H1 (cell line): ENCODE measurements at regions not wholly inside any gene's neighbourhood (a gene's known extent, or its start where the extent isn't known, plus 50 kb on each side); places are given as distances from the start of the nearest gene placed in this dataset.

Source experiments
- CHD2 ChIP-seq: IDR thresholded peaks from 2 replicates; pipeline ENCODE4 v1.6.1; 2012; ENCODE audit warnings: low read length, improper control_type of control experiment
- CTCF ChIP-seq, 3 experiments: IDR thresholded peaks; 1 replicate in 2 of 3; 2 replicates in 1 of 3; pipeline versions ENCODE4 v1.5.1 to v1.6.1; 2011; ENCODE audit warnings: low read length in 3 of 3, mild to moderate bottlenecking in 3 of 3, inconsistent platforms in 2 of 3, low read depth in 1 of 3, moderate library complexity in 1 of 3; ENCODE audit not compliant: insufficient read depth in 1 of 3; ENCODE audit errors: control extremely low read depth in 1 of 3
- EZH2 ChIP-seq: fragments of 200-600 bp; sonication (generic); IDR thresholded peaks from 2 replicates; pipeline ENCODE4 v1.7.1; 2012; ENCODE audit warnings: low read depth, mild to moderate bottlenecking, moderate library complexity, low read length, inconsistent platforms; ENCODE audit not compliant: severe bottlenecking
- RAD21 ChIP-seq, 2 experiments: IDR thresholded peaks in 1 of 2; conservative IDR thresholded peaks in 1 of 2; 2 replicates each; pipeline ENCODE4 v1.6.1; 2011; ENCODE audit warnings: low read depth in 2 of 2, low read length in 2 of 2, improper control_type of control experiment in 1 of 2, inconsistent platforms in 1 of 2, mild to moderate bottlenecking in 1 of 2, moderate library complexity in 1 of 2

GRCh38 chr6:124887872-124888580 lies 74.2 kb upstream of the RNF217 start:
- no peak for TF ChIP-seq RAD21 (IDR thresholded peaks at IDR 0.05 in 1 of 2, conservative IDR thresholded peaks at IDR 0.05 in 1 of 2; ENCODE audit: low read depth in 2 of 2, low read length in 2 of 2)
- TF ChIP-seq CHD2 = no peak
- TF ChIP-seq EZH2 = no peak
- no peak for TF ChIP-seq CTCF (IDR thresholded peaks at IDR 0.05; ENCODE audit: control extremely low read depth in 1 of 3, insufficient read depth in 1 of 3, low read depth in 1 of 3, low read length in 3 of 3)
